LHCN-M2 (cell line): ENCODE measurements at regions not wholly inside any gene's neighbourhood (a gene's known extent, or its start where the extent isn't known, plus 50 kb on each side); places are given as distances from the start of the nearest gene placed in this dataset.

Experiments used
- DNase-seq: peaks from one replicate; pipeline ENCODE4 v3.0.0-alpha.2; 2012; ENCODE audit warnings: low read depth

DNA sequence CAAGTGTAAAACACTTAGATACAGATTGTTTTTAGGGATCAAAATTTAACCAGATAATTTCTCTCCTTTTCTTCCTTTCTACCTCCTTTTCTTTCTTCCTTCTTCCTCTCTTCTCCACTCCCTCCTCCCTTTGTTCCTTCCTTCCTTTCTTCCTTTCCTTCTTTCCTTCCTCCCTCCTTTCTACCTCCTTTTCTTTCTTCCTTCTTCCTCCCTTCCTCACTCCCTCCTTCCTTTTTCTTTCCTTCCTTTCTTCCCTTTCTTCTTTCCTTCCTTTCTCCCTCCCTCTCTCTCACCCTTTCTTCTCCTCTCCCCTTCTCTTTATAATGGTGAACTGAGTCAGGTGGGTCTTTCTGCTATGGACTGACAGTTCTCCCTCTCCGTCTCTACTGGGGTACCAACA is 397.5 kb upstream of the CDH11 start:
- no peak for DNase-seq

DNA sequence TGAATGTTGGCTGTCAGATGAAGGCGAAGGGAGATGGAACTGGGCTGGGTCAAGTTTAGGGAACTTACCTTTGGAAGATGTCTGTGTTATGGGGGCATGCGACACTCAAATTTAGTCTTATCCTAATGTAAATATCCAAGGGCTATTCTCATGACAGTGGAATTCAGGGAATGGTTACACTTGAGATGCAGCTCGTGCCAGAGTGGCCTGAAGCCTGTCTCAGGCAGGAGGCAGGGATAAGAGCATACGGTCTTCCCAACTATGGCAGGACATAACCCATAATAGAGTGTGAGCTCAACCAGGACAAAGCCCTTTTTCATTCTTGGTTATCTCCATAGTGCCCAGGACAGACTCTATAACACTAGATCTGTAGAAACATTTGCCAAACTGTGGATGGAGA is 393.3 kb upstream of the CDH11 start:
- no peak for DNase-seq

DNA sequence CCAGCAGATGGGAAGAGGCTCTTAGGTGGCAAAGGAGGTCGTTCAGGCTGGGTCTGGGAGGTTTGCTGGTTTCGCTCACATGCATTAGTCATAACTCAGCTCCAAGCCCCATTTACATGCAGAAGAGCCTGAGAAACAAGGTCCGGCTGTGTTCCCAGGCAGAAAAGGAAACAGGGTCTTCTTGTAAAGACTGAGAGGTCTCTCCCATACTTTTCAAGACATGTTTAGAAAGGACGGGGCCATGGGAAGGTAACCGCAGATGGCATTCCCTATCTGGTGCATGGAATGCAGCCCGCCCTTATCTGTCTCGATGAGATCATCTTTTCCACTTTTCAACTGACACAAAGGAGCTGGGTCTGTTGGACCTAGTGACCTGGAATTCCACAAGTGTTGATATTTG is 389.0 kb upstream of the CDH11 start:
- no peak for DNase-seq

DNA sequence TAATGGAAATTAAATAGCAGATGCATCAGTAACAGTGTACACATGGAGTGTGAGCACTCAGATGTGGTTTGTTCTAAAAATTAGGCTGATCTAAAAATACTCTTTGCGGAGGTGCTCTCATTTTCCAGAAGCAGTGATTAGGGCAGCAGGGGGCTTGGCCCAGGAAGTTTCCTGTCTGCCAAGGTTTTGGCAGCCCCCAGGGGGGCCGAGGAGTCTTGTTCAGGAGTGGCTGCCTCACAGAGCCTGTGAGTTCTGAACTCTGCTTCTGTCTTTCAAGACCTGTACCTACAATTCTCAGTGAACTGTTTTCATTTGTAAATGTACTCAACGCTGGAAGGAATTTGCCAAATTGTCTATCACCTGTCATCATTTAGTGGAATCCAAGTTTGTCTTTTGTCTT is 388.4 kb upstream of the CDH11 start:
- no peak for DNase-seq

DNA sequence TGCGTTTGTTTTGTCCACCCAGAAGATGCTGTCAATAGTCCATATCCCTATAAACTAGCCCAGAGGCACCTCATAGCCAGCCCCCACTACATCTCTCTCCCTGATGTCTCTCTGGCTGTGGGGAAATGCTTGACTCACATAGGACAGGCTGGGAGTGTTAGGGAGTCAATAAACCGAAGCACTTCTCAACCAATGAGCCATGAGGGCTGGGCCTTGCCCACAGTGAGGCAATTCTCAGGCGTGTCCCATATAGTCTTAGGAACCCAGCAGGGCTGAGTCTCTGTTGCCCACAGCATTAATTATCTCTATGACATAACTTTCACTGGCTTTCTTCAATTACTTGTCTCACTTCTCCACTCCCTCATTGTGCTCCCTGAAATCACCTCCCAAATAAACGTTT is 387.3 kb upstream of the CDH11 start:
- no peak for DNase-seq

DNA sequence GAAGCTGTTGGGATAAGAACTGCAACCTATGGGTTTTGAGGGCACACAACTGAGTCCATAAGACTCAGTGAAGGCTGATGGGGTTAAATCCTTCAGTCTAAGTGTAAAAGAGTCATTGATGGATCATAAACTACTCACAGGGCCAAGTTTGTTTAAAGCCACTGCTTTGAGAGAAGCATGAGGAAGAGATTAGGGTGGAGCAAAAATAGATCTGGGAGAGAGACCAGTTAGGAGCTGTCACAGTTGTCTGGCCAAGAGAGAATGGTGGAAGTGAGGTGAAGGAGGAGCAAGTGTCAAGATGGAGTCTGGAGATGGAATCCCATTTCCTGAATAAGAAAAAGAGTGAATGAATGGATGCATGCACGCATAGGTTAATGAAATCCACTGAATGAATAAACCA is 379.1 kb upstream of the CDH11 start:
- no peak for DNase-seq

DNA sequence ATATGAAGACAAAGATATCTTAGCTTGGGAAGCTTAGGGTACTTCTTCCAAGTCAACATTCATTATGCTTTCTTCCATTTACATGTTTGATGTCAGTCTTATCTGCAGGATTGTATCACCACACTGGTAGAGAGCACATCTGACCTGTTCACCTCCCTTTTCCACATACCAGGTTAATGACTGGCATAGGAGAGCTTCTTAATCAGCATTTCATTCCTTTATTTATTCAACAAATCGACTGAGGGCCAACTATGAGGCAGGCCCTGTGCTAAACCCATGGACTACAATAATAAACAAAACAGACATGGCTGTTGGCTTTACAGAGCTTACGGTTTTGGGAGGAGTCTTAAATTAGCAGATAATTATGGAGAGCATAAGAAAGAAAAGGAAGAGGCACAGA is 378.1 kb upstream of the CDH11 start:
- DNase-seq: no peak

DNA sequence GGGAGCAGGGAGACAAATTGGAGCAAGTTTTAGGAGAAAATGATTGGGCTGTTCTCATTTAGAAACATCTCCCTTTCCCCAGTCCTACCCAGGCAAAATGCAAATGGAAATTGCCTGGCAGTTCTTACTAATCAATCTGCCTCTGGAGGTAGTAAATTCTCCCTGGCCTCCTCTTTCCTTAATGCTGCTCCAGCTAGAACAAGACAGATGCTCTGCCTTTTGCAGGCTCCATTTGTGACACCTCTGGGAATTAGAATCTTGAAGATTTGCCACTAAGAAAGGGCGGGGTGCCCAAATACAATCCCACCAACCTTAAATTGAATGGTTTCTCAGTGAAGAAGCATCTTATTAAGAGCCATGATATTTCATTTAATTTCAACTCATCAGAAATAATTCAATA is 377.7 kb upstream of the CDH11 start:
- no peak for DNase-seq

DNA sequence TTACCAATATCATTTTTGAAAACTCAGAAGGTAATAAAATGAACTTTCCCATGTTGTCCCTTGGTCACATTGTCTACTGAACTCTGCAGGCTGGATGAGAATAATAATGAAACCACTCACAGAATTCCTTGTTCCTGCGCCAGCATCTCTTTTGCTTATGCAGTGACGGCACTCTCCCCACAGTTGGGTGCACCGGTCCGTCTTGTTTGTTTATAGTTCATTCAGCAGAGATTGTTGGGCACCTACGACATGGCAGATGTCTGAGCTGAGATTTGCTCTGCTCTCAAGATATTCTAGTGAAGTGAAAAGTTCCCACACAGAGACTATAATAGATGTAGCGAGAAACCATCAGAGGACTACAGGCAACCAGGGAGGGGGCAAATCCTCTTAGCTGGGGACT is 375.7 kb upstream of the CDH11 start:
- no peak for DNase-seq

DNA sequence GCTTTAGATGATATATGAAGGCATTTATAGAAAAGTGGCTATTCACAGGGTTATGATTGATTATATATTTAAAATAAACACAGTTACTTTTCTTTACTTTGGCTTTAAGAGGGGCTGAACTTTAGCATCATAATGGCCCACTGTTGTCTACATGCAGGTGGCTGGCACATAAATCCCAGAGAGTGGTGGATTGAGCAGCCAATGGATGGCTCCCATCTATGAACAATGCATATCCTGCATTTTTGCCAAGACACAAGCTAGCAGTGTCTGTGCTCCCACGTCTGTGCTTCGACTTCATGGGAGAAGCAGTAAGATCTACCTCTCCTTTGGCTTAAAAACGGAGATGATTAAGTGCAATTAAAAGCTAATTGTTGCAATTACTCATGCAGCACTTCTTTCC is 373.2 kb upstream of the CDH11 start:
- no peak for DNase-seq

DNA sequence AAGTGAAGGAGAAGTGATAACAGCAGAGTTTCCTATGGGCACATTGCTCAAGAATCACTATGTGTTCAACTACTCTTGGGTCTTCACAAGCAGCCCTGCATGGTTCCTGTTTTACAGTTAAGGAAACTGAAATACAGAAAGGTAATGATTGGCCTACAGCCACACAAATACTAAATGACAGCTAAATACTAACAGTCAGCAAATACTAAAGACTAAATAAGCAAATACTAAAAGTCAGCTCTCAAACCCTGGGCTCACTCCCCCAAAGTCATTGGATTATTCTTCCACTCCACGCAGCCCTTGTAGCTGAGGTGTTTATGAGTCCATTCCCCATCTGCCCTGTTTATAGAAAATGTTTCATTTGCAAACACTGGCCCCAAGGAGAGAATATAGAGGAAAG is 372.7 kb upstream of the CDH11 start:
- DNase-seq: no peak

DNA sequence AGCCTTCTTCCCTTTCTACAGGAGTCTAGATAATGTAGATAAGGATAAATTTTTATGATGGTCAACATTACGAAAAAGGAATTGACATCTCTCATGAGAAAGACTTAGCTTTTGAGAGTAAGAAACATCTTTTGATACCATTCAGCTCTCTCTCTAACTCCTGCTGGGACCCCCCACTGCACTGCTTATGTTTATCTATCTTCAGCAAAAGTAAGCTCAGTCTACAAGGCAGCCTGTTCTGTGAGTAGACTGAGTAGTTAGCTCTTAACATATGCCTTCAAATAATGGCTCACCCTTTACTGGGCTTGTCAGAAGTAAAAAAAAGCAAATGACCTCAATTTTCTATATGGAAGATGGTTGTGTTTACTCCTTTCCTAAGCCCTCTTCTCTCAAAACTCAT is 372.2 kb upstream of the CDH11 start:
- no peak for DNase-seq

DNA sequence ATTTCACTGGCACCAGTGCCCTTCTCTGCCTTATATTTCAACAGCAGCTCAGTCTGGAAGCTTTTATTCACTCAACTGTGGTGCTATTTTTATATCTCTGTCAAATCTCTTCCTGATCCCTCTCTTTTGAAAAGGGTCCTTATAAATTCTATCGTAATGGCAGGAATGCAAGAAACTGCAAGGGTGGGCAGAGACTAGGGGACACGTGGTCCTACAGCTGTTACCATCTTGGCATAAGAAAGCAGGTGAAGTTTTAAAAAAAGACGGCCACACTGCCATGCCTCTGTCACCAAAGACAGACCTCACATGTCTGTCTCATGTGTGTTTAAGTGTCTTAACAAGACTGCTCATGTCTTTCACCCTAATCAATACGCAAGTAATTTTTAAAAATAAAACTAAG is 368.4 kb upstream of the CDH11 start:
- no peak for DNase-seq

DNA sequence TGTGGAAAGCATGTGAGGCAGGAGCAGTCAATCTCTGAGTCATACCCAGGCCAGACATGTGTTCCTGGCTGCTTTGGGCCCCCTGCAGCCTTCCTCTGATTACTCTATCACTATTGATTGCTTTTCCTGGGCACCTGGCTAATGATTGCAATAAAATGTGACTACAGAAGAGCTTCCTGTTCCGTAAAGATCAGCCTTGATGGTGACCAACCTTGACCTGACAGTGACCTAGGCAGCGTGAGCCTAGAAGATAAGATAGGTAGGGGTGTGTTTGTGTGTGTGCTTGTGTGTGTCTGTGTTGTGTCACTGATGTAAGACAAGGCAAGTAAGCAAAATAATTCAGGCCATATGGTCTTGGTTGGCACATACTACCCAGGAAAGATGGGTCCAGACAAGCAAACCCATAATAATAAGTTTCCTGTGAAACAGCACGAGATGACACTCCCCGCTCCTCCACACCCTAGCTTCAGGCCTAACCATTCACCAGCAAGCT is 367.7 kb upstream of the CDH11 start:
- DNase-seq: no peak

DNA sequence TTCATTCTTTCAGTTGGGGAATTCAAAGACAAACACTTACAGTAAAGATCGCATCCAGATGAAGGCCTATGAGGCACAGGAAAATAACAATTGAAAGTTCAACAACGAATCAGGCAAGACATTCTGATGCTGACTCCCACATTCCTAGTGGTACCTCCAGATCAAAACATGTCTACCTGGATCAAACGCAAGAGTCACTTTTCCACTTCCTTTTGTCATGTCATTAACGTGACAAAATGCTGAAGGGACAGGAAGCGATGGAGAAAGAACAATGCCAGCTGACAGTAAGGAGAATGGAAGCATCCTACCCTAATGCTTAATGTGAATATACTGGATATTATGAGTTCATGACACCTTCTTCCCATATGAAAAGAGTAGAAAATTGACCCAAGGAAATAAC is 365.4 kb upstream of the CDH11 start:
- DNase-seq: no peak

DNA sequence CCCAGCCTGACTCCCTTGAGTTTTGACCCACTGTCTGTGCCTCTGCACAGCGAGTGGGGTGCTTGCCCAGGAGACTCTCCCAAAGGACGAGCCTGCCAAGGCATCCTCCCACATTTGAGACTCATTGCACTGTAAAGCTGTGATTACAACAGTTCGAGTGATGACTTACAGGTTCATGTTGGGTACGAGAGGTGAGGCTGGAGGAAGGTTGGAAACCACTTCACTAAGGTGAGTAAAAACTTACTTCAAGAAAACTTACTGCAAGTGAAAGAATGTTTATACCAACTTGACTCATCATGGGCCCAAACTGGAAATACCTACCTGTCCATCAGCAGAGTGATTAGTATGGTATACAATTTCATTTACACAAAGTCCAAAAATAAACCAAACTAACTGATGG is 360.1 kb upstream of the CDH11 start:
- no peak for DNase-seq

DNA sequence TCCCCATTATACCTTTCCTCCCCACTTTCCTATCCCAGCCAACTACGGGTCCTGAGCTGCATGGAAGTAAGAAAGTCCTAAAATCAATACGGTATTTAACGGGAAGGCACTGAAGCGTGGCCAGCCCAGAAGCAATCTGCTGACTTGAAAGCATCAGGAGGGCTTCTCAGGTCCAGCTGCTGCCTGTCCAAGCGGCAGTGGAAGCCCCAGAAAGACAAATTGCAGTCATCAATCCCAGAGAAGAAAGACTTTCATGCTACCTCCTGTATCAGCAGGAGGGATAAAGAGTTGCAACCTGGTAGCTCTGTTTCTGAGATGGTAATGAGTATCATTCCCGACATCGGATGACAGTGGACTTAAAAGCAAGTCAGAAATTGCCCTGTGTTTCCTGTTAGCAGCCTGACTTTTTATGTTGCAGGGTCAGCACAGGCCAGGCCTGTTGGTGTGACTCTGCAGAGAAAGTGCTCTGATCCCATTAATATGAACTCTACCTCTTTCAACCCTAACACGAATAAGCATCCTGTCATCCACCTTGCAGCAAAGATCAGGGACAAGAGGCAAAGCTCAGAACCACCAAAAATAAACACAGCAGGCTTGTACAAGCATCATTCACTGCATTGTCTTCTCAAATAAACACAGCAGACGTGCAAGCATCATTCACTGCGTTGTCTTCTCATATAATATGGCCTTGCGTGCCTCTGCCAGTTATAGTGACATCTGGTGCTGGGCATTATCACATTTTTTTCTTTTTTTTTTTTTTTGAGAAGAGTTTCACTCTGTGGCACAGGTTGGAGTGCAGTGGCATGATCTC is 358.6 kb upstream of the CDH11 start:
- no peak for DNase-seq

DNA sequence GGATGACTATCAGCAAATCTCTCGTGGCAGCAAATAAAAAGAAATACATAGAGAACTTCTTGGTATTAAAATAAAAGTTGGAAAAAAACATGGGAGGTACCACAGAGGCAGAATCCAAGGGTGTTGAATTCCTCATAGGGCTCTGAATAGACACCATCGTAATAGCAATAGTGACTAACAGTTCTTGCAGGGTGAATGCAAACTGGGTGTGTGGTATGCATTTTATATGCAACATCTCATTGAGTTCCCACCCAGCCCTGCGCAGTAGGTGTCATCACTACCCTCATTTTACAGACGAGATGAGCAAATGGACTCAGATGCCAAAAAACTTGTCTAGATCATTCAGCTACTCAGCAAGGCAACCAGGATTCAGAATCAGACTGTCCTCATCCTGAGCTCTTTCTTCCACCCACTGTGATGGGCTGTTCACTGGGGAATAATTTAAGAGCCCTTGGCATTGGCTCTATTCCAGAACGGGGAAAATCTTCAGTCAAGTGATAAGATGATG is 354.6 kb upstream of the CDH11 start:
- no peak for DNase-seq

DNA sequence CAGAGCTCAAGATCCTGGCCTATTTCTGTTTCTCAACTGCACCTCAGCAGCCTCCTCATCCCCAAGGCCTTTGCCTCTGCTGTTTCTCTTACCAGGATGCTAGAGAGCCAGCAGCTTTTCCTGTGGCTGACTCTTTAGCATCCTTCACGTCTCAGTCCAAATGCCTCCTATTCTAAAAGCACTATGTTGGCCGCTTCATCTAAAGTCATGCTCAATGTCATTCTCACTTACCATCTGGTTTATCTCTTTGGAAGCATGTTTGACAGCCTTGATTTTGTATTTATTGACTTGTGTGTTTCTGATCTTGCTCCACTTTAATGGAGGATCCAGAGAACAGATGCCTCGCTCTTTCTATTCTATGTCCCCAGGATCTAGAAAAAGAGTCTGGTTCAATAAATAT is 351.8 kb upstream of the CDH11 start:
- no peak for DNase-seq

DNA sequence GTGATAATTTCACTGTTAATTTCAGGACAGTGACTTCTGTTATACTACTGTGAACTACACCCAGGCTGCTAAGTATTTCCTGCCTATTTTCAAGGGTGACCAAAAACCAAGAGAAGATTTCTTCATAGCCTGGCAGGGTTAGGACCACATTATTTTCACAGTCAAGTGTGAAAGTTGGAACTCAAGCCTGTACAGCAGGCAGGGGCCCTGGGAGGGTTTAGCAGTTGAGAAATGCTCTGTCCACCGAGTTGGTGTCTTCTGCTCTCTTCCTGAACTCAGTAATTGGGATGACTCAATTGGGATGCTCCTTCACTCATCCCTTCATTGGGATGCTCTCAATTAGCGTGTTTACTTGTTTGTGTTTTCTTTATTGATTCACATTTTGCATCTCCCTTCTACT is 347.3 kb upstream of the CDH11 start:
- DNase-seq: no peak

DNA sequence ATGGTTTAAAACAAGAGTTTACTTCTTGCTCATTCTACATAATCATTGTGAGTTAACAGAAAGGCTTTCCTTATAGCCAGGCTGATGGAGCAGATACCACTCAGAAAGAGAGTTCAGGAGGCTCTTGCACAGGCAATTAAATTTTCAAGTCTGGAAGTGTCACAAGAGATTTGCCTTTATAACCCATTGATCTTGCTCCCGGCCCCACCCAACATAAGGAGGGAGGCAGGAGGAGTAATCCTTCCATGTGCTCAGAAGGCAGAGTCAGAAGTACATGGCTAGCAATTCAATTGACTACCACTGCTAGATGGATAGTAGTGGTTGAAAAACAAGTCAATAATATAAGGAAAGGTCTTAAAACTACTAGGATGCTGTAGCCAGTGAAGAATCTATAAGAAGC is 346.3 kb upstream of the CDH11 start:
- DNase-seq: no peak

DNA sequence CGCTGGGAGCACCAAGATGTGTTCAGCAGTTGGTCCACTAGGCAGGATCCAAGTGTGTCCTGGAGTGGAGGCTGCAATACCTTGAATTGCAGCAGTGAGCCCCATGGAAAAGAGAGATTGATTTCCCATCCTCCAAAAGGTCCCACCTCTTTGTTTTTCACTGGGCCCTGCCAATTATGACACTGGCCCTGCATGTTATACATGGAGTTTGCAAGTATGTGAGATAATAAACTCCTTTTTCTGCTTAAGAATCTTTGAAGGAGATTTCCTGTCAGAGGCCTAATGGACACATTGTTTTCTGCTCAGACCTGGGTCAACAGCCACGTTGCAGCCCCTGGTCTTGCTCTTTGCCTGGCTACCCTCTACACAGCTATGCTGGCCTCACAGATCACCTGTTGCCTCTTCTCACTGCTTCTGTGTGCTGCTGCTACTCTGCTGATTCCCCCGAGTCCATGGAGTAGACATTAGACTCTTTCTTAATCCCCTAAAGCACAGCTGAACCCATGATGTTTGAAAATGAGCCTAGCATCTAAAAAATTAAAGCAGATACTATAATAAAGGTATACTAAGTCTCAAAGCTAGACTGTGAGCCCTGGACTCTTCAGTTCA is 341.9 kb upstream of the CDH11 start:
- peak; percentile 1 for DNase-seq

DNA sequence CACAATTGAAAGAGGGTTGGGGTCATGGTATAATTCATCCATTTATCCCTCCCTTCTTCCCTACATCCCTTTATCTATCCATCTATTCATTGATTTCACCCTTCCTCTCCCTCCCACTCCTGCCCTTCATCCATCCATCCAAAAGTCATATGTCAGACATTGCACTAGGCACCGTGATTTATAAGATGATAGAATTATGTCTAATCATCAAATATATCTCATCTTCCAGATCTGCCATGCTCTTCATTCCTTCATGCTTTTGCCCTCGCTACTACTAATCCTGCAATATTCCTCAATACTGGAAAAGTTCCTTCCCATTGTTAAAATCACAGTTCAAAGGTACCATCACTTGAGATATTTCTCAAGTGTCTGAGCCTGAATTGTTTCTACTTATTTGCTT is 335.2 kb upstream of the CDH11 start:
- no peak for DNase-seq
